ENCODE measurements at regions not wholly inside any gene's neighbourhood (a gene's known extent, or its start where the extent isn't known, plus 50 kb on each side); places are given as distances from the start of the nearest gene placed in this dataset.

GRCh38 chr22:49147617-49148175, 680.0 kb downstream of the BRD1 start:
- no peak overlapping the region for H3K27ac ChIP-seq
- no peak overlapping the region for H3K4me3 ChIP-seq
- H3K4me1 ChIP-seq (ENCODE audit: insufficient read depth), result no peaks in the 10 kb centered on the region
- H3K36me3 ChIP-seq, result no peaks in the 10 kb centered on the region
- no peaks in the 10 kb centered on the region for H3K27me3 ChIP-seq
- WGBS, 3 donors, result 54 to 70% (median 69%) methylated on average over 15 of the region's 15 CpGs
- intact Hi-C loops (cut with DNase I), result loop anchor here in 1 of 4 donors (10.0 kb wide), 1 partner anchor 63 kb away; no protein-coding TSS in a partner anchor
- H3K9me3 ChIP-seq, result no peaks in the 10 kb centered on the region
- DNase-seq, result no peak
- TF ChIP-seq POLR2A (IDR thresholded peaks at IDR 0.05) (no peak), CTCF (IDR thresholded peaks at IDR 0.05) (no peak), EP300 (IDR thresholded peaks at IDR 0.05) (no peak)

- H3K36me3 ChIP-seq, result no peaks in the 10 kb centered on the region
- 28 to 32% (median 30%) methylated on average over 11 of the region's 11 CpGs for WGBS, 3 donors
Observed at GRCh38 chr22:49147171-49147570, 680.5 kb downstream of the BRD1 start.

GRCh38 chr22:49146511-49146910, 681.2 kb downstream of the BRD1 start:
- H3K27me3 ChIP-seq, result no peaks in the 10 kb centered on the region
- DNase-seq, result no peak
- intact Hi-C loops (cut with DNase I), result loop anchor here in 1 of 4 donors (10.0 kb wide), 1 partner anchor 62 kb away; no protein-coding TSS in a partner anchor
- TF ChIP-seq POLR2A (IDR thresholded peaks at IDR 0.05) (no peak), EP300 (IDR thresholded peaks at IDR 0.05) (no peak), CTCF (IDR thresholded peaks at IDR 0.05) (no peak)
- no peak overlapping the region for H3K4me3 ChIP-seq
- WGBS, 3 donors, result 57 to 70% (median 69%) methylated on average over 6 of the region's 6 CpGs
- H3K27ac ChIP-seq, result no peak overlapping the region
- H3K4me1 ChIP-seq (ENCODE audit: insufficient read depth), result no peaks in the 10 kb centered on the region
- no peaks in the 10 kb centered on the region for H3K36me3 ChIP-seq
- H3K9me3 ChIP-seq, result no peaks in the 10 kb centered on the region

More at GRCh38 chr22:49147171-49147570, 680.5 kb downstream of the BRD1 start:
- no peaks in the 10 kb centered on the region for H3K27me3 ChIP-seq
- no peak overlapping the region for H3K27ac ChIP-seq
- TF ChIP-seq CTCF (IDR thresholded peaks at IDR 0.05) (no peak), EP300 (IDR thresholded peaks at IDR 0.05) (no peak), POLR2A (IDR thresholded peaks at IDR 0.05) (no peak)
- no peak overlapping the region for H3K4me3 ChIP-seq
- intact Hi-C loops (cut with DNase I), result loop anchor here in 1 of 4 donors (10.0 kb wide), 1 partner anchor 62 kb away; no protein-coding TSS in a partner anchor
- no peaks in the 10 kb centered on the region for H3K4me1 ChIP-seq (ENCODE audit: insufficient read depth)
- no peak for DNase-seq
- no peaks in the 10 kb centered on the region for H3K9me3 ChIP-seq

GRCh38 chr22:49143812-49144211, 683.9 kb downstream of the BRD1 start:
- Histone ChIP-seq H3K4me3 (no peak overlapping the region), H3K27ac (no peak overlapping the region), H3K36me3 (no peaks in the 10 kb centered on the region), H3K4me1 (ENCODE audit: insufficient read depth) (no peaks in the 10 kb centered on the region), H3K27me3 (no peaks in the 10 kb centered on the region), H3K9me3 (no peaks in the 10 kb centered on the region)
- intact Hi-C loops (cut with DNase I), result loop anchor here in 1 of 4 donors (10.0 kb wide), 1 partner anchor 59 kb away; no protein-coding TSS in a partner anchor
- WGBS, 3 donors, result 93 to 95% (median 93%) methylated on average over 3 of the region's 3 CpGs
- no peak for DNase-seq
- TF ChIP-seq POLR2A (IDR thresholded peaks at IDR 0.05) (no peak), CTCF (IDR thresholded peaks at IDR 0.05) (no peak), EP300 (IDR thresholded peaks at IDR 0.05) (no peak)
